Activated naive CD8-positive, alpha-beta T cell treated with anti-CD3 and anti-CD28 coated beads, Interleukin-2, amount 50 U/mL, for 24 hours (primary cell): ENCODE measurements at regions not wholly inside any gene's neighbourhood (a gene's known extent, or its start where the extent isn't known, plus 50 kb on each side); places are given as distances from the start of the nearest gene placed in this dataset.

ENCODE experiments used
- ATAC-seq: fragments of 150-1000 bp; cut with Tn5 transposase; one replicate; pipeline ENCODE4 v1.10.0; 2021
- DNase-seq: peaks from one replicate; pipeline ENCODE4 v3.0.0; 2021
- H3K27ac Mint-ChIP-seq: one replicate; pipeline ENCODE4 v1.8.0; 2021; ENCODE audit warnings: mild to moderate bottlenecking, mixed read lengths
- H3K27me3 Mint-ChIP-seq: one replicate; pipeline ENCODE4 v1.8.0; 2021; ENCODE audit warnings: mixed read lengths
- H3K36me3 Mint-ChIP-seq: one replicate; pipeline ENCODE4 v1.8.0; 2021; ENCODE audit warnings: low read depth, mixed read lengths
- H3K4me1 Mint-ChIP-seq: one replicate; pipeline ENCODE4 v1.8.0; 2021; ENCODE audit warnings: mixed read lengths
- H3K4me3 Mint-ChIP-seq: one replicate; pipeline ENCODE4 v1.8.0; 2021; ENCODE audit warnings: mild to moderate bottlenecking, moderate library complexity, mixed read lengths
- H3K9me3 Mint-ChIP-seq: one replicate; pipeline ENCODE4 v1.8.0; 2021; ENCODE audit warnings: mixed read lengths

GRCh38 chr7:46653848-46654247 is 732.8 kb upstream of the IGFBP3 start:
- H3K4me1 Mint-ChIP-seq: no peaks in the 10 kb centered on the region
- H3K27ac Mint-ChIP-seq: no peak overlapping the region
- no peak for DNase-seq
- H3K9me3 Mint-ChIP-seq: peaks cover 10% of the 10 kb centered on the region
- no peak for ATAC-seq
- no peaks in the 10 kb centered on the region for H3K36me3 Mint-ChIP-seq
- H3K27me3 Mint-ChIP-seq: no peaks in the 10 kb centered on the region
- H3K4me3 Mint-ChIP-seq: no peak overlapping the region

GRCh38 chr7:46652317-46652716 is 731.2 kb upstream of the IGFBP3 start:
- ATAC-seq: no peak
- no peaks in the 10 kb centered on the region for H3K36me3 Mint-ChIP-seq
- H3K4me3 Mint-ChIP-seq: no peak overlapping the region
- H3K27ac Mint-ChIP-seq: no peak overlapping the region
- H3K9me3 Mint-ChIP-seq: peaks cover 17% of the 10 kb centered on the region
- no peak for DNase-seq
- no peaks in the 10 kb centered on the region for H3K4me1 Mint-ChIP-seq
- H3K27me3 Mint-ChIP-seq: no peaks in the 10 kb centered on the region

GRCh38 chr7:46651561-46652088 is 730.6 kb upstream of the IGFBP3 start:
- H3K4me1 Mint-ChIP-seq: no peaks in the 10 kb centered on the region
- no peak overlapping the region for H3K4me3 Mint-ChIP-seq
- H3K27me3 Mint-ChIP-seq: no peaks in the 10 kb centered on the region
- H3K27ac Mint-ChIP-seq: no peak overlapping the region
- H3K36me3 Mint-ChIP-seq: no peaks in the 10 kb centered on the region
- peaks cover 21% of the 10 kb centered on the region for H3K9me3 Mint-ChIP-seq
- ATAC-seq (no peak), DNase-seq (no peak)

GRCh38 chr7:46651070-46651469 is 730.0 kb upstream of the IGFBP3 start:
- no peaks in the 10 kb centered on the region for H3K36me3 Mint-ChIP-seq
- H3K27ac Mint-ChIP-seq: no peak overlapping the region
- H3K9me3 Mint-ChIP-seq: peaks cover 21% of the 10 kb centered on the region
- H3K27me3 Mint-ChIP-seq: no peaks in the 10 kb centered on the region
- H3K4me3 Mint-ChIP-seq: no peak overlapping the region
- ATAC-seq (no peak), DNase-seq (no peak)
- no peaks in the 10 kb centered on the region for H3K4me1 Mint-ChIP-seq

GRCh38 chr7:46649876-46650275 is 728.8 kb upstream of the IGFBP3 start:
- H3K9me3 Mint-ChIP-seq: peaks cover 21% of the 10 kb centered on the region
- H3K4me1 Mint-ChIP-seq: no peaks in the 10 kb centered on the region
- H3K4me3 Mint-ChIP-seq: no peak overlapping the region
- no peaks in the 10 kb centered on the region for H3K36me3 Mint-ChIP-seq
- H3K27ac Mint-ChIP-seq: no peak overlapping the region
- no peaks in the 10 kb centered on the region for H3K27me3 Mint-ChIP-seq
- no peak for DNase-seq
- ATAC-seq: no peak

DNA sequence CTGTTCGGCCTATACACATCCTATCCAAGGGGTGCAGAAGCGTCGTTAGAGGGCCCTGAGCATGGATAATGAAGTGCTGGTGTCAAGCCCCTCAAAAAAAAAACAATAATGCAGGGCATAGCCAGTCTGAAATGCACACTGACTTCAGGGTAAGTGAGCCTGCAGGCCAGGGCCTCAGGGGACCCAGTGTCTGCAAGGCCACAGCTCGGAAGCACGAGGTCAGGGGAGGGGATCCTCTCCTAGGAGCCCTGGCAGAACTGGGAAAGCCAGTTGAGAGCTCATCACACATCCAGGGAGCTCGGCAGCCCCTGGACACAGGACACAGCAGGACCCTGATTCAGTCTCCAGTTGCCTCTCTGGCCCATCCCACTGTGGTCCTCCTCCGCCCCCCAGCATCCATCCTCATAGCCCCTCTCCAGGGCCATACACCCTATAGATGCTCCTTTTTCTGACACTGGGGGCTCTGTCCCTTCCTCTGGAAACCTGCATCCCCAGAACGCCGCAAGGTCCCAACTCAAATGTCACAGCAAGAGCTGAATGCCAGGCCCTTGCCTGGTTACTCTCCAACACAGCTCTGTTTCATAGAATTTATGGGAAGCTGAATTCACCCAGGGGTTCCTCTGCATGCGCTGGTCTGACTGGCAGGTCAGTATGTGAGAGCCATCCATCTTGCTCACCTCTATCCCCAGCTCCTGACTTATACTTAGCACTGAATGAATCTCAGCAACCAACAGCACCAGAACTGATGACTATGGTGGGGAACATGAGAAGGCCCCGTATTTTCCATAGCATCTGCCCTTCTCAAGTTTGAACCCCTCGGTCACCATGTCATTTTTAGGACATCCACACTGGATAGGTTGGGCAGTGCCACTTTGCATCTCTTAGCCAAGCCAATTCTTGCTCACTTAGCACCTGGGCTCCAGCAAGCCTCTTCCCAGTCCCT is 717.0 kb upstream of the IGFBP3 start:
- no peaks in the 10 kb centered on the region for H3K27me3 Mint-ChIP-seq
- H3K4me3 Mint-ChIP-seq: no peak overlapping the region
- no peaks in the 10 kb centered on the region for H3K9me3 Mint-ChIP-seq
- no peaks in the 10 kb centered on the region for H3K4me1 Mint-ChIP-seq
- H3K27ac Mint-ChIP-seq: no peak overlapping the region
- DNase-seq: no peak
- no peak for ATAC-seq
- no peaks in the 10 kb centered on the region for H3K36me3 Mint-ChIP-seq

DNA sequence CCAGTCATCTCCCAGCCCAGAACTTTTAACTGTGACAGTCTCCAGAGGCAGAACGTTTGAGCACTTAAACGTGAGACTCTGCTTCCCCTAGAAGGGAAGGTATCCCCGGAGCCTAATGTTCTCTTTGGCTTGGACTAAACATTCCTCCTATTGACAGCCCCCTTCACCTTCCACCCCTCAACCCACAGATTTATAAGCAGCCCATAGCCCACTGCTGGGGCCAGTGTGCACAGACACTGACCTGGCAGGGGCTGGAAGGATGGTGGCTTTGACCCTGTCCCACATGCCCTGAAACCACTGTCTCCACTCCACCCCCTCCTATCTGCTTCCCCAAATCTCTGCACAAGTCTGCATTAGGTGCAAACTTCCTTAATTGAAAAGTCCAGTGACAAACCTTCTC is 715.0 kb upstream of the IGFBP3 start:
- Mint-ChIP-seq H3K27ac (no peak overlapping the region), H3K9me3 (no peaks in the 10 kb centered on the region), H3K4me3 (no peak overlapping the region), H3K4me1 (no peaks in the 10 kb centered on the region), H3K36me3 (no peaks in the 10 kb centered on the region), H3K27me3 (no peaks in the 10 kb centered on the region)
- no peak for DNase-seq
- no peak for ATAC-seq

- ATAC-seq: no peak
- H3K27ac Mint-ChIP-seq: no peak overlapping the region
Measured at GRCh38 chr7:46633630-46634240, 712.7 kb upstream of the IGFBP3 start.

DNA sequence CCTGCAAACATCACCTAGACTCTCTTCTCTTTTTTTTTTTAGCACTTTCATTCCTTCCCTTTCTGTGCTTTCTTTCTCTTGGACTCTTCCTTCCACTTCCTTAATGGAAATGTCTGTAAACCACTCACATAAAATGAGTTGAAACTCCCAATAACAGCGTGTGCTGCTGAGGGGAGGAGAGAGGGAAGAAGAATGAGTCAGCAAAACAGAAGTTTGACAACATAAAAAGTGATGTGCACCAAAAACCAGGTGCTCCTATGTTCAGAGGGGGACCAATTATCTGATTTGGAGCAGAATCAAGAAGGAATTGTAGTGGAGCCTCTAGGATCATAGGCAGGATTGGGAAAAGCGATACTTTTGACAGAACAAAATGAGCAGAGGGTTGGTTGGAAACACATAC is 712.1 kb upstream of the IGFBP3 start:
- Mint-ChIP-seq H3K27me3 (no peaks in the 10 kb centered on the region), H3K4me3 (no peak overlapping the region), H3K36me3 (no peaks in the 10 kb centered on the region), H3K4me1 (no peaks in the 10 kb centered on the region), H3K27ac (no peak overlapping the region), H3K9me3 (no peaks in the 10 kb centered on the region)
- ATAC-seq (no peak), DNase-seq (no peak)

More at GRCh38 chr7:46633630-46634240, 712.7 kb upstream of the IGFBP3 start:
- Mint-ChIP-seq H3K9me3 (no peaks in the 10 kb centered on the region), H3K4me3 (no peak overlapping the region), H3K27me3 (no peaks in the 10 kb centered on the region), H3K36me3 (no peaks in the 10 kb centered on the region), H3K4me1 (no peaks in the 10 kb centered on the region)
- no peak for DNase-seq

DNA sequence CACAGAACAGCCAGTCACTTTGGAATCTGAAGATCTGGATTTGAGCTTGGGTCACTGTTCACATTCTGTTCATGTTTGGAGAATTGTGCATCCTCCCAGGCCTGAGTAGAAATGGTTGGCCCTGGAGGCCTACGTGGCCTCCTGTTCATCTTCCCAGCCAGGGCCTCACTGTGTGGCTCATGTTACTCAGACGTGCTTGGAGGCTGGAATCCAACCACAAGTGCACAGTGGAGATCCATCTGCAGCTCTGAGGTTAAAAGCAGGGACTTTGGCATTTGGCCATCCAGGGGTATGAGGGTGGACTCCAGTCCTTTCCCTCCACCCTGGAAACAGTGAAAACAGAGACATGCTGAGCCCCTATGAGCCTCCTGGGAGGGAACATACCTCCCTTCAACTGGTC is 709.0 kb upstream of the IGFBP3 start:
- Mint-ChIP-seq H3K36me3 (no peaks in the 10 kb centered on the region), H3K9me3 (no peaks in the 10 kb centered on the region), H3K27ac (no peak overlapping the region), H3K4me3 (no peak overlapping the region), H3K27me3 (no peaks in the 10 kb centered on the region), H3K4me1 (no peaks in the 10 kb centered on the region)
- ATAC-seq (no peak), DNase-seq (no peak)

DNA sequence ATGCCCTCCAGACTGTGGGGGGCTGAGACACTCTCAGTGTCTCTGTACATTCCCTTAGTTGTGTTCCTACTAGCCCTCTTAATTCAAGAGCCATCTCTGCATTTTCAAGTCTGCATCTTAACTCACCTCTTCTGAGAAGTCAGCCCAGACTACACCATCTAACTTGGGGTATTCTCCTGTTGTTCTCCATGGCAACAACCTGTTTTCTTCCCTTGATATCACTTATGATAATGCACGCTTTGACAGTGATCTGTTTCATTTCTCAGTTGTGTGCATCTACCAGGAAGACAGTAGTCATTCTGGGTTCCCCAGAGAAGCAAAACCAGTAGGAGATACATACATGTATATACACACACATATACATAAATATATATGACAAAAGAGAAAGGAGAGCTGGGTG is 707.3 kb upstream of the IGFBP3 start:
- ATAC-seq (no peak), DNase-seq (no peak)
- Mint-ChIP-seq H3K27me3 (no peaks in the 10 kb centered on the region), H3K36me3 (no peaks in the 10 kb centered on the region), H3K9me3 (no peaks in the 10 kb centered on the region), H3K4me1 (no peaks in the 10 kb centered on the region), H3K27ac (no peak overlapping the region), H3K4me3 (no peak overlapping the region)

GRCh38 chr7:46626691-46627310 is 705.7 kb upstream of the IGFBP3 start:
- Mint-ChIP-seq H3K36me3 (no peaks in the 10 kb centered on the region), H3K9me3 (no peaks in the 10 kb centered on the region), H3K4me3 (no peak overlapping the region), H3K4me1 (no peaks in the 10 kb centered on the region), H3K27ac (no peak overlapping the region), H3K27me3 (no peaks in the 10 kb centered on the region)
- ATAC-seq (no peak), DNase-seq (no peak)

- Mint-ChIP-seq H3K4me3 (no peak overlapping the region), H3K36me3 (no peaks in the 10 kb centered on the region), H3K9me3 (no peaks in the 10 kb centered on the region), H3K27me3 (no peaks in the 10 kb centered on the region), H3K27ac (no peak overlapping the region), H3K4me1 (no peaks in the 10 kb centered on the region)
- ATAC-seq (no peak), DNase-seq (no peak)
Measured at GRCh38 chr7:46626261-46626660, 705.2 kb upstream of the IGFBP3 start.

DNA sequence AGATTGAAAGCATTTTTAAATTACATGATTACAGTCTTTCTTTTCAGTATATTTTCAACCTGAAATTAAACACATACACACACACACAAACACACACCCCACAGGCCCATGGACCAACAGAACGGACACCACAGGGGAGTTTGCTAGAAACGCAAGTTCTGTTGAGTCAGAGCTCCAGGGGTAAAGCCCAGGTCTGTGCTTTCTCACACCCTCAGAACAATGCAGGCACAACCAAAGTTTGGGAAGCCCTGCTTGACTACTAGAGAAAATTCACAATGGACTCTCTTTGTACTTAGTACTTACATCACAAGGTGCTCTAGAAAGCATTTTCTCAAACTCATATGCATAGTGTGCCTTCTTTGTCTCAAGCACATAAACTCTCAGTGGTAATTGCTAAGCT is 704.0 kb upstream of the IGFBP3 start:
- ATAC-seq: no peak
- Mint-ChIP-seq H3K27ac (no peak overlapping the region), H3K4me3 (no peak overlapping the region), H3K27me3 (no peaks in the 10 kb centered on the region), H3K36me3 (no peaks in the 10 kb centered on the region), H3K9me3 (no peaks in the 10 kb centered on the region), H3K4me1 (no peaks in the 10 kb centered on the region)
- no peak for DNase-seq

DNA sequence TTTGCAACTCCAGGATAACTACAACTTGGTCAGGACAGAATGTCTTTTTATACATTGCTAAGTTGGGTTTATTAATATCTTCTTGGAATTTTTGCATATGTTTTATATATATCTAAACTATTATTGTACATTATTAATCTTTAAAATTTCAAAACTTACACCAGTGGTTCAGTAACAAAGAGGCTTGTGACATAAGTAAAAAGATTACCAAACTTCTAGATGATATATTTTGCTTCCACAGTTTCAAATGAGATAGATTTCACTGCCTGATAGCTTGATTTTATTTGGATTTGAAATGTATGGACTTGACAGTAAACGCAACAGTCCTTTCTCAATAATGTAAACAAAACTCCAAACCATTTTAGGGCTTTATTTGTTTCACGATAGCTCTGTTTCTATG is 701.2 kb upstream of the IGFBP3 start:
- Mint-ChIP-seq H3K4me1 (no peaks in the 10 kb centered on the region), H3K27me3 (no peaks in the 10 kb centered on the region), H3K9me3 (no peaks in the 10 kb centered on the region), H3K36me3 (no peaks in the 10 kb centered on the region), H3K27ac (no peak overlapping the region), H3K4me3 (no peak overlapping the region)
- no peak for DNase-seq
- no peak for ATAC-seq
